GM21825 (cell line): ENCODE measurements at regions not wholly inside any gene's neighbourhood (a gene's known extent, or its start where the extent isn't known, plus 50 kb on each side); places are given as distances from the start of the nearest gene placed in this dataset.

Experiments
- ATAC-seq: cut with Tn5 transposase; IDR thresholded peaks from one replicate; pipeline ENCODE4 v1.9.1; 2021; ENCODE audit warnings: mild to moderate bottlenecking, moderate library complexity; ENCODE audit not compliant: unreplicated experiment

DNA sequence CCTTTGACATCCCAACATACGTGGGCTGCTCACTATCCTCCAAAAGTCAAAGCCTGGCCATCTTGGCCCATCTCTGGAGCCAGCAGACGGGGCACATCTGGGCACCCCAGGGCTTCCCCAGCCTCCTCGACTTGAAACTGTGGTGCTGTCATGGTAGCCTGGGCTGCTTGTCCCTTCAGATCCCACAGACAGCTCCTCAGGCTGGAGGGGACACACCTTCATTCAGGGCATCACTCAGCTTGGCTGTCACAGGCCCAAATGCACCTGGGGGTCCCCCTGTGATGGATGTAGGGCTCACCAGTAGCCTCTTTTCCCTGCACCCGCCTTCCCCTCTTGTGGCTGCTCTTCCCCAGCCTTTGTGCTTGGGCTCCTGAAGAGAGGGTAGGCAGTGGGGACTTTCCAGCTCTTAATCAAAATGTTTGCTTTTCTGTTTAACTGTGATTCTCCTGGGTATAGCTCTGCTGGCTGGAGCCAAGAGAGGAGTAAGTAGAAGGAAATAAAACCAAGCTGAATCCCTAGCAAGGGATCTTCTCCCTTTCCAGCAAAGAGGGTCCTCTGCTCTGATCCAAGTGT lies 92.3 kb downstream of the GYPC start:
- ATAC-seq: no peak

DNA sequence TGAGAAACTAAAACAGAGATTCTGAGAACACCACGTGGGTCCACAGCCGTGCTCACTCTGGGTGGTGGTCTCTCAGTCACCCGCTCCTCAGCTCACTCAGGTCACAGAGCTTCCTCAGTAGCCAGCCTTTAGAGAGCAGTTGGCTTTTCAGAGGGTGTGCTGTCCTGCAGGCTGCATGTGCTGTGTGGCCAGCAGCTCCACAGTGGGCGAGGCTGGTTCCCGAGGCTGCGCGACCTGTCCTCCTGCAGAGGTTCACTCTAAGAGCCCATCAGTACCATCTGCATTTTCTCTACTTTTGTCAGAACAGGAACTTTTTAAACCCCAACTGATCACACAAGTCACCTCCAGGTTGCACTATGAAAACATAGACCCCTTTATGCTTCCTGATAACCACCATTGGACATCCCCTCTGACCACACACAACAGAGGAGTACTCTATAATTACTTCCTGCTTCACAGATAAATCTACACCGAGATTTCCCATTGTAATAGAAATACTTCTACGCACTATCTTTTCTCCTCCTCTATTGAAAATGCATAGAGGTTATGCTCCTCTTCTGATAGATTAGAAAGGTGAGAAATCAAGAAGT lies 93.1 kb downstream of the GYPC start:
- ATAC-seq: no peak

DNA sequence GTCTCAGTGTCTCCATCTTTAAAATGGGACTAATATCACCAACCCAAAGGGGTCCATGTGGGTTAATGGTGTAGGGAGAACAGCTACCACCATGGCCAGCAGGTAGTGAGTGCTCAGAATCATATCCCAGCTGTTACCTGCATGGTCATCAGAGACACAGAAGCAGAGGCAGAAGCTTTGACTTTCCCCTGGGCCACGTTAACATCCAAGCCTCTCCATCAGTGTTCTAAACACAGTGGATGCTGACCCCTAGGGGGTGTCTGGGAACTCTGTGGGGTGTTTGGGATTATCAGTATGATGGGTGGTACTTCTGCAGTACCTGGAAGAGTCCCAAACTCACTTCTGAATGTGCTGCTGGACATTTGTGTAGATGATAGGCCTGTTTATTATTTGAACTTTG lies 93.6 kb downstream of the GYPC start:
- ATAC-seq: peak; percentile 56

GRCh38 chr2:126750506-126750905 lies 94.5 kb downstream of the GYPC start:
- ATAC-seq: no peak

DNA sequence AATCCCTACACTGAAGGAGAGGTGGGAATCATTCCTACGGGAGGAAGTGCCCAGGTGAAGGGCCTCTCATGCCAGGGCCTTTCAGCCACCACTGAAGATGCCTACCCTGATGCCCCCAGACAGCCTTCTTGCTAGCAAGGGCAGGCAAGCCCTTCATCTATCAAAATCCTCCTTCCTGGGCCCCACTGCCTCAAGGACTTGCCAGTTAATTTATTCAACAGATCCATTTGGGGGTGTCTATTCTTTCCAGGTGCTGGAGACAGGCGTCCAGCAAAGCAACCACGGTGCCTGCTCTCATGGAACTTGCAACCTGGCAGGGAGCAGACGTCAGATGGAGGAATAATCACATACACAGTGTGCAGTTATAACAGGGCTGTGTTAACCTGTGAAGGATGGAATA lies 95.5 kb downstream of the GYPC start:
- no peak for ATAC-seq

DNA sequence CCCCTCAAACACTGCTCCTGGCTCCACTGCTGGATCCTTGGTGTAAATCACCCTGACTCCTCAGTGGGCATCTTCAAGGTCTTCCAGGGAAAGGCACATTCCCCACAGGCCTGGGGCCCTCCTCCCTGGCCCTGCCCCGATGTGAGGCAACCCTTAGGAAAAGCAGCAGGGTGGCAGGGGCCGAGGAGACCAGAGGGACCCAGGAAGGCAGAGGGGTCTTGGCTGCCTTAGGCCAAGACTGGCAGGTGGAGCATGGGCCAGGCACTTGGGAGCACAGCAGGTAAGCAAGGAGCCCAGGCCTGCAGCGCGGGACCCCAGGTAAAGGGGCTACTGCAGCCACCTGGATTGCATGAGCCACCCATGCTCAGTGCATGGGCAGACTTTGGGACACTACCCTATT lies 96.9 kb downstream of the GYPC start:
- no peak for ATAC-seq

DNA sequence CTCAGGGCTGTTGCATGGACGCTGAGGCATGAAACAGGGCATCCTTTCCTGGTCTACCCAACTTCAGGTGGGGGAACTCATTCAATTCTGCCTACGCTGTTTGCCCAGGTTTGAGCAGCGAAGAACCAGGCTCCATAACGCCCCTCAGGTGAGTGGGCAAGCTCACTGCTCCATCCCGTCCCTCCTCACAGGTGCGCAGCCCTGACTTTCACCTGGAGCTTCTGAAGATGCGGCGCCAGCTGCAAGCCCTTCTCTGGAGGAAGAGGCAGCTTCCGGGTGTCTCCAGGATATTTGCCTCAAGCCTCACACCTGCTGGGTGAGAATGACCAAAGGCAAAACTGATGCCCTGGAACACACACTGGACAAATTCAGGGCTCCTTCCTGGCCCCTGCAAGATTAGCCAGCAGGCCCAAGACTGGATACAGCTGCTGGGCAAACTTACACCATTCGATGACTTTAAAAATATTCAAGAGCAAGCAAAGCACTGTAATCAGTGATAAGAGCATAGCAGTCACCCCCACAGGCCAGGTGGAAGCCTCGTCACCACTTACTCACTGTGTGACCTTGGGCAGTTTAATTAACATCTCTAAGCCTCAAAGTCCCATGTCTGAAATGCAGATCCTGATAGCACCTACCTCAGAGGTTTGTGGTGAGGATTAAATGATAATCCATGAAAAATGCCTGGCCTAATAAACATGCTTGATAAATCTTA lies 97.7 kb downstream of the GYPC start:
- no peak for ATAC-seq

DNA sequence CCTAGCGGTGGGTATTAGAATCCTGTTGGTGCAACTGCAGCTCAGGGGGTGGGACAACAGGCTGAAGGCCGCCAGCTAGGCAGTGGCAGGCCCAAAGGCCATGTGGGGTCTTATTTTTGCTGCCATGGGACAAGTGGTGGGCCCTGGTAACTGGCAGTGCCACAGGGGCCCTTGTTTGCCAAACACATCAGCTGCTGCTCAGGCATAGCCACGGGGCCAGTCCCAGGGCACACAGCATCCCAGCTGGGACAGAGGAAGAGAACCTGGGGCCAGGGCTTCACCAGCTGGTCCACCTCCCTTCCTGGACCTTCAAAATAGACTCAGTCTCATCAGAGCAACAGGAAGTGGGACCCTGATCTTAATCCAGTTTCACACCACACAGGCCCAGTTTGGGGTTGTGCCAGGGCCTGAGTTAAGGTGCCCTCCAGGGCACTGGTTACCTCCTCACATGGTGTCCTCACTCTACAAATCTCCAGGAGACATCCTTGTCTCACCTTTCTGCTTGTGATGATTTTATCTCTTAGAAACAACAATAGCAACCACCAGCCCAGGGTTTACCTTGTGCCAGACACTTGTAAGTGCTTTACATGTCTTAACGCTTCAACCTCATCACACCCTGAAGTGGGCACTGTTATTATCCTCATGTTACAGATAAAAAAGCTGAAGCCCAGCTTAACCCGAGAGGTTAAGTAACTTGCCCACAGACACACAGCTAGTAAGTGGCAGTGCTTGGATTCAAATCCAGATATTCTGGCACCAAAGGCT lies 98.5 kb downstream of the GYPC start:
- no peak for ATAC-seq

DNA sequence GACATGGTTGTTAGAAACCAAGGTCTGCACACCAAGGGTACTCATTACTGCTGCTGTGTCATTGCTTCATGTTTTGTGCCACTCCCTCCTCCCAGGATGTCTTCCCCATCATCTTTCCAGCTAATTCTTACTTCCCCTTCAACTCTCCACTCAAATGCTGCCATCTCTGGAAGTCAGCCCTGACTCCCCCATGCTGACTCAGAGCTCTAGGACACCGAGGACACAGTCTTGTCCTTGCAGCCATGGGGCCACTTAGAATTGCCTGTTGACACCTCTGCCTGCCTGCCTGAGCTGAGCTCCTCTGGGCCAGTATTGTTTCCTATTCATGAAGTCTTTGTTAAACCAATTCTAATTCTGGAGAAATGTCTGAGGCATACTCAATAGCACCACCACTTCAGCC lies 100.2 kb downstream of the GYPC start:
- ATAC-seq: no peak

DNA sequence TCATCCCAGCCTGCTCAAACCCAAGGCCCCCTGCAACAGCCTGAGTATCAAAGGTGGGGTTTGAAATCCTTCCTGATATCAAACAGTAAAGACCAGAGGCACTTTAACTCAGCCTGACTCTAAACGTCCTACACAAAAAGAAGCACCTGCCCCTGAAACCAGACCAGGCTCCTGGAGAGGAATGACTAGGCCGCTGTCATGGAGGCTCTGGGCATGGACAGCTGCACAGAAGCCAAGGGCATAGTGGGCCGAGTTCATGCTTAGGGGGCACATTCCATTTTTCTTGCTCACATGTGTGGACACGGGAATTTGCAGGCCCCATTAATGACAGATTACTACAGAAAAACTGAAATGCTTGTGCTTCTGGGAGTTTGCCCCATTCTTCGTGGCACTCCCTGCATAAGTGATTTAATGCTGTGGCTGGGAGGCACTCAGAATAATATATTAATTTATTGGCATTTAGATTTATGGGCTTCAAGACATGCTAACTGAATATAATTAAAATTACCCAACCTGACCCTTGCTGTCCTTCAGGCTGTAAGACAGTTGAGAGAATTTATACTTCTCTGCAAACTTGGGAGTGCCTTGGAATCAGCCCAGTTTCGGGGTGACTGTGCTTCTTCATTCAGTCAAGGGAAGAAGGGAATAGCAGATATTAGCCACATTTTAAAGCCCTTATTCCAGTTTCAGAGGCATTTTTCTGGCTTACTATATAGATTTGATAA lies 105.5 kb downstream of the GYPC start:
- ATAC-seq: no peak

DNA sequence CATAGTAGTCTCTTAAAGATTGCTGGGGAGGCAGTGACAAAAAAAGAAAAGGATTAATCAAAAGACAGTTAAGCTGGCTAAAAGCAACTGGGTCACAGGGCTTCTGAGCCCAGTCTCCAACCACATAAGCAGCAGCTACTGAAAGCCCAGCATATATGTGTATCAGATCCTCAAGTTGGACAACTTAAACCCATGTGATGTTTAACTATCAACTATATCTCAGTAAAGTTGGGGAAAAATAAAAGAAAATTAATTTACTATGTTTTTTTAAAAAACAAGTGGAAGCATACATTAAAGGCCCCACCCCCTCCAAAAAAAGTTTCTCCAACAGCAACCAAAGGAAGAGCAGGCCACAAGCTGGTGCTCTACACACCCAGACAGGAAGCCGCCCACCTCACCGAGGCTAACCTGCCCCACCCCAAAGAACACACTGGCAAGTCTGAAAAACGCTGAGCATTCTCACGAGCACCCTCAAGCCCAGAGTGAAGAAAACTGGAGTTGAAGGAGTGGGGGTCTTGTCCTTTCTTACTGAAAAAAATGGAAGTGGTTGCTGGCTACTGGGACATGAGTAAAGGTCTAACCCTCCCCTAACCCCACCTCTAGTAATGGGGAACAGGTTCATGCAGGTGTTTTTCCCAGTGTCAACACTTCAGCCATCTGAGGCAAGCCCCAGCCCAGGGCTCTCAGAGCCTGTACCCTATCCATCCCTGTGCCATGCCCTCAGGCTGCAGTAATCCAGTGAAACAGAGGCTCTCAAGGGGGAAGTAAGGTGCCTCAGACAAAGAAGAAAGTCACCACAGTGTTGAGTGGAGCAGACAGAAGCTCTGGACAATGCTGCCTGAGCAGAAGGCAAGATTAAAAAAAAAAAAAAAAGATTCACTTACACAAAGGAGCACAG lies 106.3 kb downstream of the GYPC start:
- no peak for ATAC-seq

- no peak for ATAC-seq
These were observed 108.8 kb downstream of the GYPC start for GRCh38 chr2:126764686-126765265.

- no peak for ATAC-seq
These were observed 109.4 kb downstream of the GYPC start for GRCh38 chr2:126765395-126765794.

GRCh38 chr2:126766295-126766968 lies 110.5 kb downstream of the GYPC start:
- ATAC-seq: no peak

DNA sequence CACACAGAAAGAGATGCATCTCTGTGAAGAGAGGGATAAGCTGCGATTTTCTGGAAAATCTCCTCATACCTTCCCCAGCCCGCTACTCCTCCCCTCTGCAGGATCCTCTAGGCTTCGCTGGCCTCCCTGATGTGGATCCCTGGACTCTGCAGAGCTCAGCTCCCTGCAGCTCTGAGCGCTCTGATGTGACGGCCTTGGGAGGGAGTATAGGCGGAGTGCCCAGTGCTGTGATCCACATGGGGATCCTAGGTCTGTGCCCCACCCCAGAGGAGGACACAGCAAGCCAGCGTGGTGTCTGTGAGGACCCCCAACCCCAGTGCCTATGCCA lies 111.0 kb downstream of the GYPC start:
- no peak for ATAC-seq

GRCh38 chr2:126769118-126769517 lies 113.2 kb downstream of the GYPC start:
- ATAC-seq: no peak

DNA sequence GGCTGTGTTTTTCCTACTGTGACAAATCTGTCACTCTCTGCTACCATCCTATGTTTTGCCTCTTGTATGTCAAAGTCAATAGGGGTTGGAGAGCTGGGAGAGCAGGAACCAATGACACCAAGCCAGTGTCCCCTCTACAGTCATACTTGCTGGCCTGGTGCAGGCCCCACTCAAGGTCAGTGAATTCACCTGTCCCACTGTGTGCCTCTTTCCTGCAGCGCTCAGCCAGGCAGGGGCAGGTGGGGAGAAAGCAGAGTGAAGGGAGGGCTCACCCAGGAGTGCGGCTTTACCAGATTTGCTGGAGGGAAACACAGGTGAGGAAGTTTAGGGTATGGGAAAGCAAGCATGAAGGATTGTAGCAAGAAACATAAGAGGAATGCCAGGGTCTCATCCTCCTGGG lies 114.5 kb downstream of the GYPC start:
- ATAC-seq: no peak

DNA sequence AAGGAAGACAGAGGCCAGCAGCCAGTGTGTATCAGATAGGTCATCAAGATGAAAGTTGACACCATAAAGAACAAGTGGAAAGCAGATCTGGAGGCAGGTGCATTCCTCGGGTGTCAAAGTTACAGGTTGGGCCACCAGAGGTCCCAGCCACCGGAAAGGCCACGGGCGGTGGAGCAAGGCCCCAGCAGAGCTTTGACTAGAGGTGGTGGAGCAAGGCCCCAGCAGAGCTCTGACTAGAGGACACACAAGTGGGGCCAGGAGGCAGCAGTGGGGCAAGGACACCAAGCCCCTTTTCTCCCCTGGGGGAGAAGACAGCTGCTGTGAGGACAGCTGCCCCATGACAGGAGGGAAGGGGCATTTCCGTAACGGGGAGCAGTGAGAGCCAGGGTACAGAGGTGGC lies 115.1 kb downstream of the GYPC start:
- no peak for ATAC-seq

DNA sequence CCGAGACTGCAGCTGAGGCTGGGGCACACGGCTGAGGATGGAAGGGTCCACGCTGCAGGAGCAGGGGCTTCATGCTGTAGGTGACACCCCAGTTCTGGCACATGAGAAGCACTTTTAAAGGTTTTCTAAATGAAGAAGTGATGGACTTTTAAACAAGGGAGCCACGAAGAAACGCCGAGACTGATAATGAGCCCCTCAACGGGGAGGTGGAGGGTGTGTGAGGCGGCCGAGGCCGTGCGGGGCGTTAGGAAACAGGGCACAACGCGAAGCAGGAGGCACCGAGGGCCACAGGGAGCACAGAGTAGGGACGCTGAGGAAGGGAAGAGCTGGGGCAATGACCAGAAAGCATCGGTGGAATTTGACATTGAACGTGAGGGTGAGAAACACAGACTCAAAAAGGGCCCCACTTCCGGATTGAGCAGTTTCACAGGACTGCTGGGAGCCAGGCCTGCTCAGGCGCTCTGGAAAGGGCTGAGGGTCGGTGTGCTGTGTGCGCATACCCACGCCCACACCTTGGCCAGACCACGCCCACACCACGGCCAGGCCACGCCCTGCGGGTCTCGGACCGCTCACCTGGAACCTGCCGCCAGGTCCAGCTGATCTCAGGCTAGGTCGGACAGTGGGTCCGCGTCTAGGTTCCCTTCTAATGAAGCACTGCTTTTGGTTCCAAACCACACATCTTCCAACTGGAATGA lies 115.7 kb downstream of the GYPC start:
- no peak for ATAC-seq
